HL-60 (cell line): ENCODE measurements at regions not wholly inside any gene's neighbourhood (a gene's known extent, or its start where the extent isn't known, plus 50 kb on each side); places are given as distances from the start of the nearest gene placed in this dataset.

Experiments
- DNase-seq, 2 experiments: peaks; one replicate each; pipeline ENCODE4 v3.0.0-alpha.2; 2010 to 2020; ENCODE audit warnings: low read depth in 1 of 2, low spot score in 1 of 2
- H3K27ac ChIP-seq: fragments of 250-450 bp; sonication (Bioruptor Pico); replicated peaks from 2 replicates; pipeline ENCODE4 v1.5.1; 2020; ENCODE audit warnings: mild to moderate bottlenecking, moderate library complexity
- H3K27me3 ChIP-seq: fragments of 250-450 bp; sonication (Bioruptor Pico); 2 replicates; pipeline ENCODE4 v1.5.1; 2021; ENCODE audit warnings: mild to moderate bottlenecking, moderate library complexity; ENCODE audit not compliant: insufficient read depth, poor library complexity, severe bottlenecking
- H3K4me3 ChIP-seq: replicated peaks from 2 replicates; pipeline ENCODE4 v1.5.1; 2011; ENCODE audit warnings: mild to moderate bottlenecking, control low read depth, low read length; ENCODE audit not compliant: insufficient read depth
- CTCF ChIP-seq: IDR thresholded peaks from one replicate; pipeline ENCODE4 v1.5.1; 2011; ENCODE audit warnings: low read length, control low read depth, inconsistent platforms; ENCODE audit not compliant: insufficient read depth
- GABPA ChIP-seq: IDR thresholded peaks from 2 replicates; pipeline ENCODE4 v1.6.1; 2012; ENCODE audit warnings: low read depth
- POLR2AphosphoS5 ChIP-seq: IDR thresholded peaks from 2 replicates; pipeline ENCODE4 v1.6.1; 2012; ENCODE audit warnings: low read depth
- REST ChIP-seq: IDR thresholded peaks from 2 replicates; pipeline ENCODE4 v1.6.1; 2012; ENCODE audit warnings: low read depth; ENCODE audit not compliant: insufficient replicate concordance
- SPI1 ChIP-seq: IDR thresholded peaks from 2 replicates; pipeline ENCODE4 v1.6.1; 2012; ENCODE audit warnings: low read depth, mild to moderate bottlenecking, borderline replicate concordance

GRCh38 chr11:103623933-103624332 lies 412.5 kb upstream of the DDI1 start:
- Histone ChIP-seq H3K4me3 (no peak overlapping the region), H3K27me3 (no peaks in the 10 kb centered on the region), H3K27ac (no peak overlapping the region)
- no peak for TF ChIP-seq GABPA
- no peak for TF ChIP-seq POLR2AphosphoS5
- no peak for TF ChIP-seq SPI1
- no peak for TF ChIP-seq REST
- TF ChIP-seq CTCF: no peak
- no peak for DNase-seq

DNA sequence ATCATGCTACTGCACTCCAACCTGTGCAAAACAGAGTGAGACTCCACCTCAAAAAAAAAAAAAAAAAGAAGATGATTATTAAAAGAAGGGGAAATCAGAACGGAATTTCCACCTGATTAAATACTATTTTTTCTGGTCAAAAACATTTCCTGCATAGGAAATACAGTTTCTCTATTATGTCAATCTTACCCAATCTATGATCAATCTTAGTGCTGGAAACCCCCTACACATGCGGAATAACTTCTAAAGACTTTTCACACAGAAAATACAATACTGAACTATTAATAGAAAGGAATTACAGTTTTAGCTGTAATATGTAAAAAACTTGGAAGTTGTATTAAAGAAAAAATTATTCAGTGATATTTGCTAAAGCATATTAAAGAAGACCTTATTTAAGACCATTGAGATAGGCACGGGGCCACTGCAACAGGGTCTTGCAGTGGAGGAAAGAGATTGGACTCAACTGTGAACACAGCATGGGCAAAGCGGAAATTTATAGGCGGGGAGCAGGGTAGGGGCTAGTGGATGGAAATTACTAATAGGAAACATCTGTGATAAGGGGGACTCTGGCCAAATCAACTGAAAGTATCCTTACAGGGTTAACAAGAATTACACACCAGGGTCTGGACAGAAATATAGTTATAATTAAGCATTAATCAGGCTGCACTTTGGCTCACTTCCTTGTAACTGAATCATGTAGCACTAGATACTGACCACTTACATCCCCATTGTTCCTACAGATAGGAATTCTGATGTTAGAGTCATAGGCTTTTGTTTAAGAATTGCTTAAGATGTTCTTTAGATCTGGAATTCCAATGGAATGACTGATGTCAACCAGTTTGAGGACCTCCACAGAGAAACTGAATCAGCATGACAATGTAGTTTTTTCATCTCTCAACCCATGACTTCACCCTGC lies 411.5 kb upstream of the DDI1 start:
- H3K27ac ChIP-seq: no peak overlapping the region
- no peak overlapping the region for H3K4me3 ChIP-seq
- H3K27me3 ChIP-seq: no peaks in the 10 kb centered on the region
- no peak for DNase-seq
- TF ChIP-seq REST (no peak), CTCF (no peak), POLR2AphosphoS5 (no peak), GABPA (no peak), SPI1 (no peak)

- no peak overlapping the region for H3K4me3 ChIP-seq
- H3K27me3 ChIP-seq: no peaks in the 10 kb centered on the region
- DNase-seq: no peak
- TF ChIP-seq POLR2AphosphoS5: no peak
- TF ChIP-seq CTCF: no peak
- TF ChIP-seq REST: no peak
- no peak for TF ChIP-seq GABPA
- no peak for TF ChIP-seq SPI1
- no peak overlapping the region for H3K27ac ChIP-seq
Measured at GRCh38 chr11:103625624-103625965, 410.8 kb upstream of the DDI1 start.
